CD14-positive monocyte (primary cell): ENCODE measurements at regions not wholly inside any gene's neighbourhood (a gene's known extent, or its start where the extent isn't known, plus 50 kb on each side); places are given as distances from the start of the nearest gene placed in this dataset.

Experiments used
- DNase-seq, 3 donors: peaks; one replicate each; pipeline ENCODE4 v3.0.0-alpha.2; 2011 to 2022
- H2AFZ ChIP-seq: 2 replicates; pipeline ENCODE4 v1.6.0; 2012; ENCODE audit warnings: mild to moderate bottlenecking, low read depth, low read length, inconsistent platforms; ENCODE audit not compliant: insufficient read depth, poor library complexity, severe bottlenecking
- H3K27ac ChIP-seq, 2 donors: 1 replicate in 1 of 2; 2 replicates in 1 of 2; pipeline ENCODE4 v1.5.1; 2012 to 2013; ENCODE audit warnings: low read length in 2 of 2, control low read depth in 1 of 2, inconsistent platforms in 1 of 2, low read depth in 1 of 2, mild to moderate bottlenecking in 1 of 2
- H3K27me3 ChIP-seq, 2 donors: one replicate each; pipeline versions ENCODE4 v1.6.0 to v1.6.1; 2011 to 2013; ENCODE audit warnings: low read length in 2 of 2; ENCODE audit not compliant: control insufficient read depth in 2 of 2, insufficient read depth in 2 of 2
- H3K36me3 ChIP-seq, 2 donors: replicated peaks in 1 of 2; 1 replicate in 1 of 2; 2 replicates in 1 of 2; pipeline versions ENCODE4 v1.5.1 to v1.6.1; 2012 to 2013; ENCODE audit warnings: low read length in 2 of 2, control low read depth in 1 of 2, inconsistent platforms in 1 of 2, mild to moderate bottlenecking in 1 of 2; ENCODE audit not compliant: insufficient read depth in 2 of 2, control insufficient read depth in 1 of 2
- H3K4me1 ChIP-seq, 2 donors: 1 replicate in 1 of 2; 2 replicates in 1 of 2; pipeline versions ENCODE4 v1.5.1 to v1.6.1; 2012 to 2013; ENCODE audit warnings: low read length in 2 of 2, control low read depth in 1 of 2, inconsistent platforms in 1 of 2, mild to moderate bottlenecking in 1 of 2, moderate library complexity in 1 of 2; ENCODE audit not compliant: insufficient read depth in 2 of 2, control insufficient read depth in 1 of 2
- H3K4me2 ChIP-seq: replicated peaks from 2 replicates; pipeline ENCODE3; 2012; ENCODE audit warnings: low read length, moderate library complexity, mild to moderate bottlenecking; ENCODE audit not compliant: poor library complexity, severe bottlenecking; ENCODE audit errors: extremely low read depth
- H3K4me3 ChIP-seq, 3 experiments: fragments of 200-600 bp in 1 of 3; sonication (generic) in 1 of 3; replicated peaks in 1 of 3; 1 replicate in 2 of 3; 2 replicates in 1 of 3; pipeline ENCODE4 v1.5.1; 2011 to 2013; ENCODE audit warnings: low read length in 3 of 3, mild to moderate bottlenecking in 3 of 3, control low read depth in 2 of 3, low read depth in 2 of 3, inconsistent platforms in 1 of 3, moderate library complexity in 1 of 3
- H3K79me2 ChIP-seq: 2 replicates; pipeline ENCODE4 v1.6.0; 2012; ENCODE audit warnings: mild to moderate bottlenecking, control low read depth, inconsistent platforms, low read length, moderate library complexity; ENCODE audit not compliant: insufficient read depth
- H3K9ac ChIP-seq: 2 replicates; pipeline ENCODE4 v1.6.0; 2017; ENCODE audit warnings: low read length, mild to moderate bottlenecking; ENCODE audit not compliant: insufficient read depth, poor library complexity, severe bottlenecking
- H3K9me3 ChIP-seq, 2 donors: replicated peaks in 1 of 2; 1 replicate in 1 of 2; 2 replicates in 1 of 2; pipeline versions ENCODE4 v1.5.1 to v1.6.1; 2012 to 2013; ENCODE audit warnings: low read length in 2 of 2, control low read depth in 1 of 2; ENCODE audit not compliant: control insufficient read depth in 1 of 2, insufficient read depth in 1 of 2
- H4K20me1 ChIP-seq: 2 replicates; pipeline ENCODE4 v1.6.0; 2012; ENCODE audit warnings: mild to moderate bottlenecking, low read length, control low read depth, moderate library complexity; ENCODE audit not compliant: insufficient read depth
- H3K27ac Mint-ChIP-seq, 7 donors: one replicate each; pipeline ENCODE4 v1.8.0; 2020; ENCODE audit warnings: mild to moderate bottlenecking in 7 of 7, mixed read lengths in 7 of 7, moderate library complexity in 6 of 7, inconsistent platforms in 2 of 7
- H3K27me3 Mint-ChIP-seq, 3 donors: one replicate each; pipeline ENCODE4 v1.8.0; 2021 to 2022; ENCODE audit warnings: low read depth in 3 of 3, mild to moderate bottlenecking in 3 of 3, mixed read lengths in 3 of 3, moderate library complexity in 3 of 3, inconsistent platforms in 1 of 3
- H3K36me3 Mint-ChIP-seq, 2 donors: one replicate each; pipeline ENCODE4 v1.8.0; 2020; ENCODE audit warnings: mixed read lengths in 2 of 2, inconsistent platforms in 1 of 2, mild to moderate bottlenecking in 1 of 2
- H3K4me1 Mint-ChIP-seq: one replicate; pipeline ENCODE4 v1.8.0; 2020; ENCODE audit warnings: mild to moderate bottlenecking, mixed read lengths
- H3K4me3 Mint-ChIP-seq, 2 donors: one replicate each; pipeline ENCODE4 v1.8.0; 2020; ENCODE audit warnings: mild to moderate bottlenecking in 2 of 2, mixed read lengths in 2 of 2, moderate library complexity in 1 of 2
- H3K9me3 Mint-ChIP-seq, 7 donors: one replicate each; pipeline ENCODE4 v1.8.0; 2020 to 2022; ENCODE audit warnings: mixed read lengths in 7 of 7, mild to moderate bottlenecking in 6 of 7, moderate library complexity in 6 of 7, inconsistent platforms in 2 of 7
- WGBS: methylation state at CpG from one replicate; pipeline ENCODE4 v1.1.5; 2013; ENCODE audit warnings: missing lambda C conversion rate; ENCODE audit not compliant: insufficient coverage; 5-methylcytosine and 5-hydroxymethylcytosine counted together
- intact Hi-C, 2 donors: fragments of 100-400 bp; cut with micrococcal nuclease; formaldehyde crosslinking; loops; one replicate each; pipeline versions ENCODE4 v1.15.0 to v1.15.1; 2023
- TF ChIP-seq, protein P1 (sequence below): fragments of 200-600 bp; IDR thresholded peaks from one replicate; pipeline ENCODE4 v1.8.0; 2022; ENCODE audit warnings: antibody characterized with exemption, mild to moderate bottlenecking

DNA sequence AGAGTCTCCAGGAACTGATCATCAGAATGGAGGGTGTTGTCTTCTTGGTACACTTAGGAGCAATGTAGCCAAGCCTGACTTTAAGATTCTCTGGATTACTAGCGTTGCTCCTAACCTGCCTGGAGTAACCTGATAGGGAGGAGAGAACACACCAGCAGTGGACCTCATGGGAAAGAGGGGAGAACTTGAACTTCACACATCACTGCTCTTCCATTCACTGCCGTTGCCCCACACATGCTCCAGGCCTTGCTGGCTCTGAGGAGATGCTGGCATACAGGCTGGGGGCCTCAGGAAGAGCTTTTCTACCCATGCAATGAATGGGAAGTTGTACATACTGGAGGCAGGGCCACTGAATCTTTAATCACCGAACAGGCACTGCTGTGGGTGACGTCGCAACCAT lies 60.3 kb upstream of the ADAMTS16 start:
- Histone ChIP-seq H3K36me3 (no peaks in the 10 kb centered on the region), H3K4me1 (no peaks in the 10 kb centered on the region), H2AFZ (no peak overlapping the region), H3K4me3 (no peak overlapping the region), H3K9ac (no peak overlapping the region), H3K79me2 (no peaks in the 10 kb centered on the region), H3K9me3 (no peaks in the 10 kb centered on the region), H3K27me3 (no peaks in the 10 kb centered on the region), H3K4me2 (no peak overlapping the region), H4K20me1 (no peaks in the 10 kb centered on the region), H3K27ac (no peak overlapping the region)
- peaks cover 0 to 8% (median 3%) of the 10 kb centered on the region in 7 donors for H3K9me3 Mint-ChIP-seq
- peaks cover 0 to 3% (median 2%) of the 10 kb centered on the region in 3 donors for H3K27me3 Mint-ChIP-seq
- WGBS, result 95% methylated on average over 3 of the region's 5 CpGs
- H3K4me3 Mint-ChIP-seq, result no peak overlapping the region
- no peaks in the 10 kb centered on the region for H3K36me3 Mint-ChIP-seq
- no peaks in the 10 kb centered on the region for H3K4me1 Mint-ChIP-seq
- no peak overlapping the region for H3K27ac Mint-ChIP-seq
- intact Hi-C loops, result no loop called here
- DNase-seq, result no peak
- TF ChIP-seq, protein P1, sequence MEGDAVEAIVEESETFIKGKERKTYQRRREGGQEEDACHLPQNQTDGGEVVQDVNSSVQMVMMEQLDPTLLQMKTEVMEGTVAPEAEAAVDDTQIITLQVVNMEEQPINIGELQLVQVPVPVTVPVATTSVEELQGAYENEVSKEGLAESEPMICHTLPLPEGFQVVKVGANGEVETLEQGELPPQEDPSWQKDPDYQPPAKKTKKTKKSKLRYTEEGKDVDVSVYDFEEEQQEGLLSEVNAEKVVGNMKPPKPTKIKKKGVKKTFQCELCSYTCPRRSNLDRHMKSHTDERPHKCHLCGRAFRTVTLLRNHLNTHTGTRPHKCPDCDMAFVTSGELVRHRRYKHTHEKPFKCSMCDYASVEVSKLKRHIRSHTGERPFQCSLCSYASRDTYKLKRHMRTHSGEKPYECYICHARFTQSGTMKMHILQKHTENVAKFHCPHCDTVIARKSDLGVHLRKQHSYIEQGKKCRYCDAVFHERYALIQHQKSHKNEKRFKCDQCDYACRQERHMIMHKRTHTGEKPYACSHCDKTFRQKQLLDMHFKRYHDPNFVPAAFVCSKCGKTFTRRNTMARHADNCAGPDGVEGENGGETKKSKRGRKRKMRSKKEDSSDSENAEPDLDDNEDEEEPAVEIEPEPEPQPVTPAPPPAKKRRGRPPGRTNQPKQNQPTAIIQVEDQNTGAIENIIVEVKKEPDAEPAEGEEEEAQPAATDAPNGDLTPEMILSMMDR, result no peak

DNA sequence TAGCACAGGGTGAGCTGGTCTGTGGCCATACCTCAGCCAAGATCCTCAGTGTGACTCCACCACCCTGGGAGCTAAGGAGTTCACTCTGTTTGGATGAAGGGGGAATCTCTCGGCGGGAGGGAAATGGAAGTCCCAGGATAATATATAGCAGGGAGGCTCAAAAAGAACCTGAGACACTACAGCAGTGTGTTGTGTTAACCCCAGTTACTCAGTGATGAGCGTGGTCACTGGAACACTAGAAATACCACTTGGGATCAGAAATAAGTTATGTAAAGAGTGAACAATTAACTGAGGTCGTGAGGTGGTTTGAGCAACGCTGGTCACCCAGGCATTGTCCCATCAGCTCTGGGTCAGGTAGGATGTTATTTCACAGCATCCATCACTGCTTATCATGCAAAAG lies 59.3 kb upstream of the ADAMTS16 start:
- no peak overlapping the region for H3K4me3 Mint-ChIP-seq

More for the DNA sequence above, 59.3 kb upstream of the ADAMTS16 start:
- H3K4me2 ChIP-seq, result no peak overlapping the region
- Mint-ChIP-seq H3K9me3 (peaks cover 0 to 8% (median 3%) of the 10 kb centered on the region in 7 donors), H3K27me3 (peaks cover 0 to 3% (median 2%) of the 10 kb centered on the region in 3 donors), H3K27ac (no peak overlapping the region), H3K36me3 (no peaks in the 10 kb centered on the region), H3K4me1 (no peaks in the 10 kb centered on the region)
- no peak overlapping the region for H2AFZ ChIP-seq
- TF ChIP-seq, protein P1, result no peak
- no peaks in the 10 kb centered on the region for H3K4me1 ChIP-seq
- no peaks in the 10 kb centered on the region for H3K36me3 ChIP-seq
- DNase-seq, result no peak
- H3K4me3 ChIP-seq, result no peak overlapping the region
- no peak overlapping the region for H3K9ac ChIP-seq
- no peaks in the 10 kb centered on the region for H3K9me3 ChIP-seq
- H3K79me2 ChIP-seq, result no peaks in the 10 kb centered on the region
- no peaks in the 10 kb centered on the region for H3K27me3 ChIP-seq
- intact Hi-C loops, result no loop called here
- 80% methylated on average over 2 of the region's 5 CpGs for WGBS
- H3K27ac ChIP-seq, result no peak overlapping the region
- H4K20me1 ChIP-seq, result no peaks in the 10 kb centered on the region
